GM23248 (cell line): ENCODE measurements at regions not wholly inside any gene's neighbourhood (a gene's known extent, or its start where the extent isn't known, plus 50 kb on each side); places are given as distances from the start of the nearest gene placed in this dataset.
A peak's percentile ranks its signal among the peaks of the same experiment; 100 is the strongest.

Experiments used
- DNase-seq: peaks from one replicate; pipeline ENCODE4 v3.0.0-alpha.2; 2015
- H2AFZ ChIP-seq: fragments of 200-600 bp; sonication (generic); 2 replicates; pipeline ENCODE4 v1.6.1; 2016; ENCODE audit warnings: antibody characterized with exemption
- H3F3A ChIP-seq: fragments of 200-600 bp; sonication (generic); 2 replicates; pipeline ENCODE4 v1.6.1; 2016; ENCODE audit warnings: mild to moderate bottlenecking, antibody characterized with exemption, mixed run types; ENCODE audit not compliant: insufficient read depth
- H3K27ac ChIP-seq: fragments of 200-600 bp; sonication (generic); 2 replicates; pipeline ENCODE4 v1.5.1; 2016; ENCODE audit warnings: mild to moderate bottlenecking
- H3K27me3 ChIP-seq: fragments of 200-600 bp; sonication (generic); replicated peaks from 2 replicates; pipeline ENCODE4 v1.6.1; 2016; ENCODE audit warnings: mild to moderate bottlenecking; ENCODE audit not compliant: insufficient read depth
- H3K36me3 ChIP-seq: fragments of 200-600 bp; sonication (generic); 2 replicates; pipeline ENCODE4 v1.6.1; 2016; ENCODE audit warnings: low read depth, mild to moderate bottlenecking
- H3K4me1 ChIP-seq: fragments of 200-600 bp; sonication (generic); 2 replicates; pipeline ENCODE4 v1.6.1; 2016; ENCODE audit warnings: mild to moderate bottlenecking; ENCODE audit not compliant: insufficient read depth
- H3K4me2 ChIP-seq: fragments of 200-600 bp; sonication (generic); one replicate; pipeline ENCODE4 v1.6.1; 2016; ENCODE audit warnings: mild to moderate bottlenecking; ENCODE audit not compliant: unreplicated experiment
- H3K4me3 ChIP-seq: fragments of 200-600 bp; sonication (generic); 2 replicates; pipeline ENCODE4 v1.5.1; 2016; ENCODE audit warnings: mild to moderate bottlenecking
- H3K79me2 ChIP-seq: fragments of 200-600 bp; sonication (generic); 2 replicates; pipeline ENCODE4 v1.6.1; 2016; ENCODE audit warnings: mild to moderate bottlenecking; ENCODE audit not compliant: insufficient read depth
- H3K9ac ChIP-seq: fragments of 200-600 bp; sonication (generic); 2 replicates; pipeline ENCODE4 v1.6.1; 2016; ENCODE audit warnings: mild to moderate bottlenecking
- H3K9me2 ChIP-seq: fragments of 200-600 bp; sonication (generic); 2 replicates; pipeline ENCODE4 v1.6.1; 2016; ENCODE audit warnings: mixed run types, mild to moderate bottlenecking, moderate library complexity; ENCODE audit not compliant: insufficient read depth
- H3K9me3 ChIP-seq: fragments of 200-600 bp; sonication (generic); one replicate; pipeline ENCODE4 v1.6.1; 2017; ENCODE audit warnings: low read depth
- H4K20me1 ChIP-seq: fragments of 200-600 bp; sonication (generic); 2 replicates; pipeline ENCODE4 v1.6.0; 2016; ENCODE audit not compliant: insufficient read depth
- EZH2 ChIP-seq: fragments of 200-600 bp; sonication (generic); IDR thresholded peaks from 2 replicates; pipeline ENCODE4 v1.6.1; 2018; ENCODE audit warnings: antibody characterized with exemption, mild to moderate bottlenecking; ENCODE audit not compliant: insufficient read depth, poor library complexity, severe bottlenecking
- EZH2phosphoT487 ChIP-seq: fragments of 200-600 bp; sonication (generic); IDR thresholded peaks from 2 replicates; pipeline ENCODE4 v1.6.1; 2018; ENCODE audit warnings: antibody characterized with exemption, moderate library complexity, mild to moderate bottlenecking, low read depth; ENCODE audit not compliant: insufficient read depth
- WGBS, 2 experiments: methylation state at CpG; one replicate each; pipeline ENCODE4 v1.1.6; 2015 to 2017; ENCODE audit warnings: low lambda C conversion rate in 2 of 2, low coverage in 1 of 2; ENCODE audit errors: missing lambda C conversion rate in 2 of 2; 5-methylcytosine and 5-hydroxymethylcytosine counted together
- in situ Hi-C: fragments of 300-500 bp; cut with MboI; formaldehyde crosslinking; loops from 2 replicates; pipeline ENCODE4 v1.15.0; 2020

GRCh38 chr2:66684289-66684688 lies 249.4 kb downstream of the MEIS1 start:
- Histone ChIP-seq H3K4me3 (no peak overlapping the region), H3K9ac (no peak overlapping the region), H2AFZ (no peak overlapping the region), H3K27ac (no peak overlapping the region), H4K20me1 (no peaks in the 10 kb centered on the region), H3F3A (no peaks in the 10 kb centered on the region; the same call in 1 of the 2 replicates), H3K36me3 (no peaks in the 10 kb centered on the region), H3K9me2 (no peaks in the 10 kb centered on the region), H3K4me1 (peaks cover 8% of the 10 kb centered on the region; the same call in 1 of the 2 replicates), H3K27me3 (no peaks in the 10 kb centered on the region), H3K9me3 (no peaks in the 10 kb centered on the region), H3K79me2 (no peaks in the 10 kb centered on the region), H3K4me2 (no peak overlapping the region)
- DNase-seq: peak; percentile 18
- TF ChIP-seq EZH2phosphoT487: no peak
- no peak for TF ChIP-seq EZH2
- in situ Hi-C loops: no loop called here
- 62 to 71% methylated on average over 2 of the region's 2 CpGs for WGBS, 2 experiments

GRCh38 chr2:66686755-66687154 lies 251.8 kb downstream of the MEIS1 start:
- H3K27ac ChIP-seq: no peak overlapping the region
- no peaks in the 10 kb centered on the region for H4K20me1 ChIP-seq
- peaks cover 8% of the 10 kb centered on the region; the same call in 1 of the 2 replicates for H3K4me1 ChIP-seq
- no peaks in the 10 kb centered on the region for H3K9me2 ChIP-seq
- TF ChIP-seq EZH2phosphoT487: no peak
- TF ChIP-seq EZH2: no peak
- no peak overlapping the region for H3K9ac ChIP-seq
- peak; percentile 52 for DNase-seq
- in situ Hi-C loops: no loop called here
- H3K27me3 ChIP-seq: no peaks in the 10 kb centered on the region
- no peaks in the 10 kb centered on the region for H3K9me3 ChIP-seq
- H3K4me2 ChIP-seq: no peak overlapping the region
- no peaks in the 10 kb centered on the region for H3K79me2 ChIP-seq
- no peaks in the 10 kb centered on the region for H3K36me3 ChIP-seq
- H3F3A ChIP-seq: no peaks in the 10 kb centered on the region; the same call in 1 of the 2 replicates
- no peak overlapping the region for H3K4me3 ChIP-seq
- WGBS, 2 experiments: 51 to 58% methylated on average over 2 of the region's 2 CpGs
- no peak overlapping the region for H2AFZ ChIP-seq

GRCh38 chr2:66688951-66689350 lies 254.0 kb downstream of the MEIS1 start:
- Histone ChIP-seq H3K79me2 (no peaks in the 10 kb centered on the region), H4K20me1 (no peaks in the 10 kb centered on the region), H3K9ac (no peak overlapping the region), H3K4me2 (no peak overlapping the region), H3F3A (no peaks in the 10 kb centered on the region; the same call in 1 of the 2 replicates), H3K27me3 (no peaks in the 10 kb centered on the region), H3K4me3 (no peak overlapping the region), H2AFZ (no peak overlapping the region), H3K36me3 (no peaks in the 10 kb centered on the region), H3K9me2 (no peaks in the 10 kb centered on the region), H3K27ac (no peak overlapping the region), H3K9me3 (no peaks in the 10 kb centered on the region), H3K4me1 (peaks cover 8% of the 10 kb centered on the region; the same call in 1 of the 2 replicates)
- in situ Hi-C loops: no loop called here
- TF ChIP-seq EZH2phosphoT487: no peak
- no peak for TF ChIP-seq EZH2
- WGBS, 2 experiments: 56 to 58% methylated on average over 8 of the region's 8 CpGs
- no peak for DNase-seq

GRCh38 chr2:66689456-66690051 lies 254.6 kb downstream of the MEIS1 start:
- Histone ChIP-seq H3K36me3 (no peaks in the 10 kb centered on the region), H3K9me3 (no peaks in the 10 kb centered on the region), H2AFZ (no peak overlapping the region), H3K27ac (no peak overlapping the region), H4K20me1 (no peaks in the 10 kb centered on the region), H3F3A (no peaks in the 10 kb centered on the region), H3K4me3 (no peak overlapping the region), H3K9me2 (no peaks in the 10 kb centered on the region), H3K4me2 (no peak overlapping the region), H3K79me2 (no peaks in the 10 kb centered on the region), H3K27me3 (no peaks in the 10 kb centered on the region), H3K4me1 (peaks cover 2% of the 10 kb centered on the region; the same call in 1 of the 2 replicates), H3K9ac (no peak overlapping the region)
- in situ Hi-C loops: no loop called here
- no peak for TF ChIP-seq EZH2
- no peak for TF ChIP-seq EZH2phosphoT487
- no peak for DNase-seq
- WGBS, 2 experiments: 81% methylated on average over 5 of the region's 5 CpGs
